Kidney (tissue), 13 donors: ENCODE measurements at regions not wholly inside any gene's neighbourhood (a gene's known extent, or its start where the extent isn't known, plus 50 kb on each side); places are given as distances from the start of the nearest gene placed in this dataset.
A peak's percentile ranks its signal among the peaks of the same experiment; 100 is the strongest.

Experiments used
- DNase-seq, 5 donors: peaks; one replicate each; pipeline ENCODE4 v3.0.0-alpha.2; 2013 to 2020
- FAIRE-seq: peaks from 2 replicates; lab custom pipeline; 2012; peaks lifted over from hg19 to GRCh38; lab: Jason Lieb, UNC
- H3K27ac ChIP-seq, 2 donors: one replicate each; pipeline ENCODE4 v1.7.0; 2013; ENCODE audit warnings: low read depth in 2 of 2, low read length in 2 of 2, inconsistent platforms in 1 of 2
- H3K27me3 ChIP-seq: one replicate; pipeline ENCODE4 v1.7.1; 2013; ENCODE audit warnings: low read length, inconsistent platforms; ENCODE audit not compliant: control insufficient read depth, insufficient read depth
- H3K36me3 ChIP-seq, 3 donors: one replicate each; pipeline versions ENCODE4 v1.7.0 to v1.7.1; 2013; ENCODE audit warnings: low read length in 3 of 3, control low read depth in 1 of 3, inconsistent platforms in 1 of 3; ENCODE audit not compliant: insufficient read depth in 3 of 3, control insufficient read depth in 2 of 3
- H3K4me1 ChIP-seq, 3 donors: one replicate each; pipeline versions ENCODE4 v1.7.0 to v1.7.1; 2013; ENCODE audit warnings: low read length in 3 of 3, inconsistent platforms in 1 of 3, low read depth in 1 of 3; ENCODE audit not compliant: control insufficient read depth in 2 of 3, insufficient read depth in 2 of 3
- H3K4me3 ChIP-seq, 3 donors: one replicate each; pipeline versions ENCODE4 v1.7.0 to v1.8.1; 2013; ENCODE audit warnings: low read length in 3 of 3, control low read depth in 1 of 3, inconsistent platforms in 1 of 3
- H3K9ac ChIP-seq, 3 donors: one replicate each; pipeline versions ENCODE4 v1.7.0 to v1.7.1; 2013; ENCODE audit warnings: low read length in 3 of 3, control low read depth in 1 of 3, inconsistent platforms in 1 of 3
- H3K9me3 ChIP-seq, 3 donors: one replicate each; pipeline versions ENCODE4 v1.7.0 to v1.7.1; 2013; ENCODE audit warnings: low read length in 3 of 3, control low read depth in 1 of 3, inconsistent platforms in 1 of 3; ENCODE audit not compliant: control insufficient read depth in 2 of 3, insufficient read depth in 1 of 3
- intact Hi-C: fragments of 100-400 bp; cut with DNase I; formaldehyde crosslinking; loops from one replicate; pipeline ENCODE4 v1.11.1; 2022
- TF ChIP-seq, protein P1 (sequence below): IDR thresholded peaks from 3 replicates; pipeline ENCODE4 v1.5.1; 2012; ENCODE audit warnings: mild to moderate bottlenecking, moderate library complexity, borderline replicate concordance; ENCODE audit not compliant: insufficient read depth; ENCODE audit errors: extremely low read depth
- donor health status: control.
- donor health status: control.
- donor health status: control.
- donor health status: control.
- donor health status: control.
- donor health status: DM: yes; HTN: yes; CAD: no.
- donor health status: Normal renal cell carcinoma (clear cell type).

DNA sequence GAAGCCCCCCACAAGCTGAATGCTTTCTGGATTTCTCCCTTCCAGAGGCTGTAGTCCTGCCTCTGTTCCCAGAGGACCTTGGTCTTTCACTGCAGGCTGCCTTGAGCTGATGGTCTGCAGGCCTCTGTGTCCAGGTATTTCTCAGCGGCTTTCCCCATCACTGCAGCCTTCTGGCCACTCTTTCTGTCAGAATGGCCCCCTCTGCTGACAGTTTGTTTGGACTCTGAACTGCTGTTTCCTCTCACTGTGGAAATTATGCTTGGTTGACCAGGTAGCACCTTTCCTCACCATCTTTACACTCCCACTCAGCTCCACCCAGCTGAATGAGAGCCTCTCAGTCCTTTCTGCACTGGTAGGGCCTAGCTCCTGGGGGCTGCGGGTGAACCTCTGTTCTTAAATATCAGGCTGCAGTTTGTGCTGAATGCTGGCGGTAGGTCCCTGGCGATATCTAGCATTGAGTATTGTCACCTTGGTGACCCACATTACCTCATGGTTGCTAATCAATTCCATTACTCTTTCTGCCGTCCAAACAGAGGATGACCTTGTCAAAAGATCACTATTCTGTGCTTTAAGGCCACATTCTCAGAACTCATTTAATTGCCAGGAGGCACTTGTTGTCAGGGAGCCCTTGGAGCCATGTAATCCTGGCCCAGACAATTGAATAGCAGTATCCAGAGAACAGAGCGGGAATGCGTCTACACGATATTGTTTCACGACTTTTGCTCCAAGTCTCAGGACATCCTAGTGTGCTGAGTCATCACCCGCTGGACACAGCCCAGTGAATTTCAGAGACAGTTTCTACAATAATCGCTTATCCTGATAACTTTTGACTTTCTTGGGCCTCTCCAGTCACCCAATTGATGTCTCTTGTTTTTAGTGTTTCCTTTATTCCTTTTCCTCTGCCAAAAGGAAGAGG is 230.2 kb downstream of the TENT4A start:
- FAIRE-seq (no peak), DNase-seq (peak in 1 of 5 donors; percentile 16)
- H3K4me3 ChIP-seq, result no peak overlapping the region
- intact Hi-C loops, result no loop called here
- no peak overlapping the region for H3K27ac ChIP-seq
- no peak overlapping the region for H3K9ac ChIP-seq
- TF ChIP-seq, protein P1, sequence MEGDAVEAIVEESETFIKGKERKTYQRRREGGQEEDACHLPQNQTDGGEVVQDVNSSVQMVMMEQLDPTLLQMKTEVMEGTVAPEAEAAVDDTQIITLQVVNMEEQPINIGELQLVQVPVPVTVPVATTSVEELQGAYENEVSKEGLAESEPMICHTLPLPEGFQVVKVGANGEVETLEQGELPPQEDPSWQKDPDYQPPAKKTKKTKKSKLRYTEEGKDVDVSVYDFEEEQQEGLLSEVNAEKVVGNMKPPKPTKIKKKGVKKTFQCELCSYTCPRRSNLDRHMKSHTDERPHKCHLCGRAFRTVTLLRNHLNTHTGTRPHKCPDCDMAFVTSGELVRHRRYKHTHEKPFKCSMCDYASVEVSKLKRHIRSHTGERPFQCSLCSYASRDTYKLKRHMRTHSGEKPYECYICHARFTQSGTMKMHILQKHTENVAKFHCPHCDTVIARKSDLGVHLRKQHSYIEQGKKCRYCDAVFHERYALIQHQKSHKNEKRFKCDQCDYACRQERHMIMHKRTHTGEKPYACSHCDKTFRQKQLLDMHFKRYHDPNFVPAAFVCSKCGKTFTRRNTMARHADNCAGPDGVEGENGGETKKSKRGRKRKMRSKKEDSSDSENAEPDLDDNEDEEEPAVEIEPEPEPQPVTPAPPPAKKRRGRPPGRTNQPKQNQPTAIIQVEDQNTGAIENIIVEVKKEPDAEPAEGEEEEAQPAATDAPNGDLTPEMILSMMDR, result no peak
- H3K9me3 ChIP-seq, result no peaks in the 10 kb centered on the region
- H3K4me1 ChIP-seq, result no peaks in the 10 kb centered on the region
- no peaks in the 10 kb centered on the region for H3K36me3 ChIP-seq
- H3K27me3 ChIP-seq, result no peaks in the 10 kb centered on the region

DNA sequence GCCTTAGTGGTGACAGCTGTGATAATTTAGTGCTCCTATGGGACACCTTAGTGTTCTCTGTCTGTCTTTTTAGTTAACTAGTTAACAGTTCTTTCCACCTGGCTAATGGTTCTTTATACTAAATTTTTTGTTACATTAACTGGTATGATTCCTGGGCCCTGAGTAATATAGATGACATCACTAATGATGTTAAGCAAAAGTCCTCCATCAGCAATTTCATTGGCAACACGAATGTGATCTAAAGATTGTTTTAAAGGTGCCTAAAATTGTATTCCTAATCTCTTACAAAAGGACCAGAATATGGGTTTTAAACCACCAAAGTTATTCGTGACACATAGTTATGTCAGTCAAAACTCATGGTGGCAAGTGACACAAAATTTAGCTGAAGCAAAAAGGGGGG is 235.3 kb downstream of the TENT4A start:
- intact Hi-C loops, result no loop called here
- no peak overlapping the region for H3K27ac ChIP-seq

DNA sequence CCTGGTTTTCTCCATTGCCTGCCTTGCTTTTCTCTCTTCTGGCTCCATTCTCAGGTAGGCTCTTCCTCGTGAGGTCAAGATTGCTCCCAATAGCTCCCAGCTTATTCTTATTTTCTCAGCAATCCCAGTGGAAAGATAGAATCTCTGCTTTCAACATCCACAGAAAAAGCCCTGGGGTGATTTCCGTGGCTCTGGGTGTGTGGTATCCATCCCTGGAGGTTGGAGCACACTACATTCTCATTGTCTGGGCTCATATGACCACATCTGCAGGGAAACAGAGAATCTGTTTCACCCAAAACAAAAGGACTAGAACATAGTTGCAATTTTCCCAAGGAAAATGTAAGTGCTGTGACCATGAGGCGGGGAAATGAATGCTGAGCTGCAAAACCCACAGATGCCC is 236.0 kb downstream of the TENT4A start:
- Histone ChIP-seq H3K4me1 (no peaks in the 10 kb centered on the region), H3K9ac (no peak overlapping the region), H3K27me3 (no peaks in the 10 kb centered on the region), H3K27ac (no peak overlapping the region), H3K36me3 (no peaks in the 10 kb centered on the region), H3K9me3 (no peaks in the 10 kb centered on the region), H3K4me3 (no peak overlapping the region)
- DNase-seq (no peak), FAIRE-seq (no peak)
- TF ChIP-seq, protein P1, result no peak
- intact Hi-C loops, result no loop called here

More for the DNA sequence above, 235.3 kb downstream of the TENT4A start:
- Histone ChIP-seq H3K9me3 (no peaks in the 10 kb centered on the region), H3K4me3 (no peak overlapping the region), H3K4me1 (no peaks in the 10 kb centered on the region), H3K9ac (no peak overlapping the region), H3K36me3 (no peaks in the 10 kb centered on the region), H3K27me3 (no peaks in the 10 kb centered on the region)
- TF ChIP-seq, protein P1, result no peak
- DNase-seq (no peak), FAIRE-seq (no peak)
